Gastrocnemius medialis (tissue), 4 donors: ENCODE measurements at regions not wholly inside any gene's neighbourhood (a gene's known extent, or its start where the extent isn't known, plus 50 kb on each side); places are given as distances from the start of the nearest gene placed in this dataset.

Source experiments
- ATAC-seq, 2 donors: fragments of 150-250 bp; one replicate each; pipeline ENCODE4 v1.9.1; 2016
- DNase-seq, 2 donors: peaks; one replicate each; pipeline ENCODE4 v3.0.0-alpha.2; 2019
- H3K27ac ChIP-seq, 4 donors: fragments of 200-600 bp; sonication (generic); 1 replicate in 1 of 4; 2 replicates in 3 of 4; pipeline ENCODE4 v1.5.1; 2016 to 2018; ENCODE audit warnings: mild to moderate bottlenecking in 2 of 4, moderate library complexity in 1 of 4
- H3K27me3 ChIP-seq, 3 donors: fragments of 200-600 bp; sonication (generic) in 2 of 3; 1 replicate in 1 of 3; 2 replicates in 2 of 3; pipeline versions ENCODE4 v1.5.1 to v1.6.0; 2016 to 2019; ENCODE audit warnings: mild to moderate bottlenecking in 1 of 3, moderate library complexity in 1 of 3
- H3K36me3 ChIP-seq, 2 donors: fragments of 200-600 bp; sonication (generic) in 1 of 2; one replicate each; pipeline ENCODE4 v1.5.1; 2017 to 2018
- H3K4me1 ChIP-seq, 2 donors: fragments of 200-600 bp; sonication (generic) in 1 of 2; one replicate each; pipeline ENCODE4 v1.5.1; 2016 to 2017; ENCODE audit warnings: mild to moderate bottlenecking in 2 of 2
- H3K4me3 ChIP-seq, 4 donors: fragments of 200-600 bp; sonication (generic) in 3 of 4; 1 replicate in 1 of 4; 2 replicates in 3 of 4; pipeline ENCODE4 v1.5.1; 2016 to 2019; ENCODE audit warnings: mild to moderate bottlenecking in 2 of 4
- H3K9me3 ChIP-seq, 3 donors: fragments of 200-600 bp; sonication (generic) in 2 of 3; 1 replicate in 1 of 3; 2 replicates in 2 of 3; pipeline ENCODE4 v1.5.1; 2016 to 2019
- POLR2A ChIP-seq, 2 donors: fragments of 450-650 bp; IDR thresholded peaks; one replicate each; pipeline ENCODE4 v1.6.1; 2017; ENCODE audit warnings: antibody characterized with exemption in 2 of 2, mild to moderate bottlenecking in 2 of 2, moderate library complexity in 2 of 2
- in situ Hi-C, 4 donors: fragments of 200-750 bp; cut with MboI; loops; one replicate each; pipeline versions ENCODE4 v1.15.0 to v1.8.0; 2017; ENCODE audit warnings: low sequenced_read_pairs in 4 of 4
- intact Hi-C: fragments of 100-400 bp; cut with DNase I; formaldehyde crosslinking; loops from one replicate; pipeline ENCODE4 v1.15.1; 2023; ENCODE audit warnings: low total_unique reads
- TF ChIP-seq, protein P1 (sequence below), 5 experiments: fragments of 450-650 bp in 3 of 5; fragments of 200-600 bp in 2 of 5; sonication (generic) in 2 of 5; IDR thresholded peaks in 4 of 5; conservative IDR thresholded peaks in 1 of 5; 1 replicate in 4 of 5; 2 replicates in 1 of 5; pipeline ENCODE4 v1.5.1; 2016 to 2019; ENCODE audit warnings: antibody characterized with exemption in 5 of 5, mild to moderate bottlenecking in 3 of 5, moderate library complexity in 3 of 5

DNA sequence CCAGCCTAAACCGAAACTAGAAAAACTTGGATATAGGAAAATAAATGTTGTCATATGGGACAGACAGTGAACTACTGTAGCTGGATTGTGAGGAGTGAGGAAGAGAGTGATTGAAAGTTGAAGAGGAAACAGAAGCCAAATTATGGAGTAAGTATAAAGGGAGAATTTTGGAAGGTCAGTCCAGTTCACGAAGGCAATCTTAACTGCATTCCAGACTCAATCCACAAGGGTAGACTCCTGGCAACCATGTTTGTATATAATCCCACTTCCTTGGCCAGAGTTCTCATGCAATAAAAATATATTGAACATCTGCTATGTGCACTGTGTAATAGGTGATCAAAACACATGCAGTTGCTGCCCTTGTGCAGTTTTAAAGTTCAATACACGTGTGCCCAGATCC, 58.6 kb upstream of the CAMK2D start:
- intact Hi-C loops: no loop called here
- ATAC-seq (no peak), DNase-seq (no peak)
- Histone ChIP-seq H3K27me3 (no peaks in the 10 kb centered on the region), H3K4me3 (no peak overlapping the region), H3K4me1 (peaks cover 0 to 8% of the 10 kb centered on the region in 2 donors), H3K27ac (no peak overlapping the region), H3K9me3 (no peaks in the 10 kb centered on the region), H3K36me3 (no peaks in the 10 kb centered on the region)
- TF ChIP-seq POLR2A (IDR thresholded peaks at IDR 0.05): no peak
- TF ChIP-seq, protein P1, sequence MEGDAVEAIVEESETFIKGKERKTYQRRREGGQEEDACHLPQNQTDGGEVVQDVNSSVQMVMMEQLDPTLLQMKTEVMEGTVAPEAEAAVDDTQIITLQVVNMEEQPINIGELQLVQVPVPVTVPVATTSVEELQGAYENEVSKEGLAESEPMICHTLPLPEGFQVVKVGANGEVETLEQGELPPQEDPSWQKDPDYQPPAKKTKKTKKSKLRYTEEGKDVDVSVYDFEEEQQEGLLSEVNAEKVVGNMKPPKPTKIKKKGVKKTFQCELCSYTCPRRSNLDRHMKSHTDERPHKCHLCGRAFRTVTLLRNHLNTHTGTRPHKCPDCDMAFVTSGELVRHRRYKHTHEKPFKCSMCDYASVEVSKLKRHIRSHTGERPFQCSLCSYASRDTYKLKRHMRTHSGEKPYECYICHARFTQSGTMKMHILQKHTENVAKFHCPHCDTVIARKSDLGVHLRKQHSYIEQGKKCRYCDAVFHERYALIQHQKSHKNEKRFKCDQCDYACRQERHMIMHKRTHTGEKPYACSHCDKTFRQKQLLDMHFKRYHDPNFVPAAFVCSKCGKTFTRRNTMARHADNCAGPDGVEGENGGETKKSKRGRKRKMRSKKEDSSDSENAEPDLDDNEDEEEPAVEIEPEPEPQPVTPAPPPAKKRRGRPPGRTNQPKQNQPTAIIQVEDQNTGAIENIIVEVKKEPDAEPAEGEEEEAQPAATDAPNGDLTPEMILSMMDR (IDR thresholded peaks at IDR 0.05 in 4 of 5, conservative IDR thresholded peaks at IDR 0.05 in 1 of 5): no peak
- in situ Hi-C loops: no loop called here

DNA sequence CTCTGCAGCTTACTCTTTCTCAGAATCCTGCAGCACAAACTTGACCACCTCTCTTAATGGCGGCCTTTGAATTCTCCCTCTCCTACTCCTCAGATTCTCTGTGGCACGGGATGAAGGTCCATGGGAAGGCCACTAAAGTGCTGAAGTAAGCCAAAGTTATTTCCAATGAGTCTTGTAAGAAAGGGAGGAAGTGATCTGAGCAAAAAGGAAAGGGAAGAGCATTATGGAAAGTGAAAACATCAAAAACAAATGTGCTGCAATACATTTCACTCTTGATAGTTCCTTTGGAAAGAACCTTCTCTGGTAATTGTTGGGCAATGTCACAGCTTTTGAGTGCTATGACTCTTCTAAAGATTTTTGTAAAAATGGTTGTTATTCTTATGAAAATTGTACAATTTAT, 54.3 kb upstream of the CAMK2D start:
- in situ Hi-C loops: no loop called here
- ATAC-seq: no peak
- intact Hi-C loops: no loop called here

DNA sequence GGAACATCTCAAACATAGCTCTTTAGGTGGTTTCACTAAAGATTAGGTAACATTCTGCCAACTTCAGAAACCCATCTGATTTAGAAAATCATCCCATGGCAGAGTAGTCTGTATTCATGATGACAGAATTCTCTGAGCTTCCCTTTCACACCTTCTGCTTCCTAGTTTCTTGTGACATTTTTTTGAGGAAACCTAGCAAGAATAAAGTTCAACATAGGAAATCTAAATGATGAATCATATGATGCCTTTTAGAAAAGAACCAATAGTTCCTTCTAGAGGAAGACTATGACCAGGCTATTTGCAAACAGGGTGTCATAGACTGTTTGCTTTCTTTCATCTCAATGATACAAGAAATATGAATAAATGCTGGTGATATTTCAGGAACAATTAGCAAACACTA, 49.8 kb upstream of the CAMK2D start:
- no peak for TF ChIP-seq POLR2A (IDR thresholded peaks at IDR 0.05)
- TF ChIP-seq, protein P1 (IDR thresholded peaks at IDR 0.05 in 4 of 5, conservative IDR thresholded peaks at IDR 0.05 in 1 of 5): no peak
- Histone ChIP-seq H3K4me1 (peaks cover 0 to 5% of the 10 kb centered on the region in 2 donors), H3K36me3 (no peaks in the 10 kb centered on the region), H3K4me3 (no peak overlapping the region), H3K9me3 (no peaks in the 10 kb centered on the region), H3K27ac (no peak overlapping the region), H3K27me3 (no peaks in the 10 kb centered on the region)
- in situ Hi-C loops: no loop called here
- DNase-seq: no peak
- ATAC-seq: no peak
- intact Hi-C loops: no loop called here

More for the DNA sequence above, 54.3 kb upstream of the CAMK2D start:
- Histone ChIP-seq H3K4me3 (no peak overlapping the region), H3K27me3 (no peaks in the 10 kb centered on the region), H3K27ac (no peak overlapping the region), H3K9me3 (no peaks in the 10 kb centered on the region), H3K36me3 (no peaks in the 10 kb centered on the region), H3K4me1 (peaks cover 0 to 5% of the 10 kb centered on the region in 2 donors)
- no peak for DNase-seq
- no peak for TF ChIP-seq POLR2A (IDR thresholded peaks at IDR 0.05)
- TF ChIP-seq, protein P1 (IDR thresholded peaks at IDR 0.05 in 4 of 5, conservative IDR thresholded peaks at IDR 0.05 in 1 of 5): no peak
